Peyer's patch (tissue), 4 donors: ENCODE measurements at regions not wholly inside any gene's neighbourhood (a gene's known extent, or its start where the extent isn't known, plus 50 kb on each side); places are given as distances from the start of the nearest gene placed in this dataset.

Experiments
- POLR2A ChIP-seq, 2 donors: fragments of 450-650 bp; IDR thresholded peaks; one replicate each; pipeline ENCODE4 v1.5.1; 2017; ENCODE audit warnings: antibody characterized with exemption in 2 of 2, mild to moderate bottlenecking in 2 of 2, moderate library complexity in 2 of 2
- TF ChIP-seq, protein P1 (sequence below), 6 experiments: fragments of 450-650 bp in 4 of 6; fragments of 200-600 bp in 2 of 6; sonication (generic) in 1 of 6; IDR thresholded peaks; one replicate each; pipeline ENCODE4 v1.5.1; 2017 to 2019; ENCODE audit warnings: antibody characterized with exemption in 6 of 6, mild to moderate bottlenecking in 3 of 6, moderate library complexity in 1 of 6

DNA sequence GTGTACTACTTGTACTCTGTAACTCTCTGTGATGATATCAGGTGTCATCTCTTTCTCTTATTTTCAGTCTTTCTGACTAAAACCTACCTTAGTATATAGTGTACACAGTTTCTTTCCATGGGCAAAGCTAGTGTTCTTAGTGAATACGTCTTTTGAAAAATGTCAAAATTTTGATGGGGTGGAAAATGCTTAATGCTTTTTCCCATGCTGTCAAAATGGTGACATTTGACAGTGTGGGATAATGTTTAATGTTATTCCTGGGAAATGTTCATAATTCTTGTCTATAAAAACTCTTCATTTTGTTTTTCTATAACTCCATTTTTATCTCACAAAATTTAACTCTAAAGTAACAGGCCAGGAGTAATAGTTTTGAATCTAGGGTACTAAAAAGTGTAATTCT, 742.7 kb upstream of the FOXG1 start:
- TF ChIP-seq, protein P1, sequence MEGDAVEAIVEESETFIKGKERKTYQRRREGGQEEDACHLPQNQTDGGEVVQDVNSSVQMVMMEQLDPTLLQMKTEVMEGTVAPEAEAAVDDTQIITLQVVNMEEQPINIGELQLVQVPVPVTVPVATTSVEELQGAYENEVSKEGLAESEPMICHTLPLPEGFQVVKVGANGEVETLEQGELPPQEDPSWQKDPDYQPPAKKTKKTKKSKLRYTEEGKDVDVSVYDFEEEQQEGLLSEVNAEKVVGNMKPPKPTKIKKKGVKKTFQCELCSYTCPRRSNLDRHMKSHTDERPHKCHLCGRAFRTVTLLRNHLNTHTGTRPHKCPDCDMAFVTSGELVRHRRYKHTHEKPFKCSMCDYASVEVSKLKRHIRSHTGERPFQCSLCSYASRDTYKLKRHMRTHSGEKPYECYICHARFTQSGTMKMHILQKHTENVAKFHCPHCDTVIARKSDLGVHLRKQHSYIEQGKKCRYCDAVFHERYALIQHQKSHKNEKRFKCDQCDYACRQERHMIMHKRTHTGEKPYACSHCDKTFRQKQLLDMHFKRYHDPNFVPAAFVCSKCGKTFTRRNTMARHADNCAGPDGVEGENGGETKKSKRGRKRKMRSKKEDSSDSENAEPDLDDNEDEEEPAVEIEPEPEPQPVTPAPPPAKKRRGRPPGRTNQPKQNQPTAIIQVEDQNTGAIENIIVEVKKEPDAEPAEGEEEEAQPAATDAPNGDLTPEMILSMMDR (IDR thresholded peaks at IDR 0.05) = no peak
- TF ChIP-seq POLR2A (IDR thresholded peaks at IDR 0.05) = no peak
